ENCODE measurements at regions not wholly inside any gene's neighbourhood (a gene's known extent, or its start where the extent isn't known, plus 50 kb on each side); places are given as distances from the start of the nearest gene placed in this dataset.

DNA sequence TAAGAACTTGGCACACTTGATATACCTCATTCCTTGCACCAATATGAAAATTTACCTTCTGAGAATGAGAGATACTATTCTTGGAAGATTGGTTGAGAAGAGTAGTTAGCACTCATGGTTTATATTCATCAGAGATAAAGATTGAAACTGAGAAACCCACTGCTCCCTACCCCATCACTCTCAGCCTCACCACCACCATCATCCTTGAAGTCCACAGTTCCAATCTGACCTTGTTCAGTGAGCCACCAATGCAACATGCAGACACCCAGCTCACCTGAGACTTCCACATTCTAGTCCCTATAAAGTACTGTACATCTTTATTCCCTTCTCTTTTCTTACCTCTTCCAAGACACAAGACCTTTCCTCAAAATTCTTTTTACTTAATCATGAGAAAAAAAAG is 869.0 kb downstream of the TRIB2 start:
- Mint-ChIP-seq H3K4me3 (no peak overlapping the region), H3K27ac (no peak overlapping the region), H3K36me3 (ENCODE audit: insufficient read depth) (no peaks in the 10 kb centered on the region), H3K9me3 (no peaks in the 10 kb centered on the region), H3K4me1 (ENCODE audit: low read depth in 2 of 2) (no peaks in the 10 kb centered on the region), H3K27me3 (no peaks in the 10 kb centered on the region)
- no peak for ATAC-seq (replicated peaks)
- DNase-seq = no peak

DNA sequence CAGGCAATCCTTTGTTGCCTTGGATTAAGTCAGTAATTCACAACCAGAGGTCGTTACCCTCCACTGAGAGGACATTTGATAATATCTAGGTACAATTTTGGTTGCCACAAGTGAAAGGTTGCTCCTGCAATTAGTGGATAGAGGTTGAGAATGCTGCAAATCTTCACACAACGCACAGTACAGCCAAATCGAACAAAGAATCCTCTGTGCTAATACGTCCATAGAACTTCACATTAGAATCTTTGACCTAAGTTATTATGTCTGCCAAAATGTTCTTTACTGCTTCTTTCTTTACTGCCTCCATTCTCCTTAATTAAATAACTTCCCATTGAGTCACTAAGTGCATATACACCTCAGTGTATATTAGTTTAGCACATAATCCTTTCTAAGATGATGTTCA is 879.5 kb downstream of the TRIB2 start:
- Mint-ChIP-seq H3K27ac (no peak overlapping the region), H3K9me3 (peaks cover 7 to 11% of the 10 kb centered on the region in 2 donors), H3K4me3 (no peak overlapping the region), H3K4me1 (ENCODE audit: low read depth in 2 of 2) (no peaks in the 10 kb centered on the region), H3K36me3 (ENCODE audit: insufficient read depth) (no peaks in the 10 kb centered on the region), H3K27me3 (no peaks in the 10 kb centered on the region)
- DNase-seq (no peak), ATAC-seq (replicated peaks) (no peak)

DNA sequence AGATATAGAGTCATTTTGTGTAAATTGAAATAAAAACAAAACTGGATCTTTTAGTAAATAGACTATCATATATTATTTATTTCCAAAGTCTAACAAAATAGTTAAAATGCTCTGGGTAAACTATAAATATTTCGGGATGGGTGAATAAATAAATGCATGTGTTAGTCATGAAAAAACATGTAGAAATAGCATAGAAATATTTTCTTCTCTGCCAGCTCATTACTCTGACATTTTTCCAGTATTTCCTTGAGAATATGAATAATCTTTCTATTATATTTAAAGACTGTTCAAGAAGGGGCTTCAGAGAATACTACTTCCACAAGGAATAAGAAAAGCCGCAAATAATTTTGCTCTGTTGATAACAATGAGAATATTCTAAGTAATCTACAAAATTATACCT is 880.4 kb downstream of the TRIB2 start:
- H3K4me3 Mint-ChIP-seq = no peak overlapping the region

DNA sequence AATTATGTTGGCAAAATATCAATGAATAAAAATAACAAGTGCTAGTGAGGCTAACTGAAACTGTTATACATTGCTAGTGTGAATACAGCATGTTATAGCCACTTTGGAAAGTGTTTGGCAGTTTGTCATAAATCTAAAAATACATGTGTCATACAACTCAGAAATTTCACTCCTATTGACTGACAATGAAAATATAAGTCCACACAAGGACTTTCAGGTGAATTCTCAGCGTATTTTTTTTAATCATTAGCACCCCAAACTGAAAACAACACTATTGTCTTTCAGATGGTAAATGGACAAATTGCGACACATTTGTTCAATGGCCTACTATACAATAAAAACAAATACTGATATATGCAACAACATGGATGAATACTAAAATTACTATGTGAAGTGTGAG is 884.8 kb downstream of the TRIB2 start:
- no peaks in the 10 kb centered on the region for H3K36me3 Mint-ChIP-seq (ENCODE audit: insufficient read depth)
- no peak for DNase-seq
- H3K4me3 Mint-ChIP-seq = no peak overlapping the region
- no peaks in the 10 kb centered on the region for H3K4me1 Mint-ChIP-seq (ENCODE audit: low read depth in 2 of 2)
- no peaks in the 10 kb centered on the region for H3K27me3 Mint-ChIP-seq
- peaks cover 0 to 11% of the 10 kb centered on the region in 2 donors for H3K9me3 Mint-ChIP-seq
- no peak overlapping the region for H3K27ac Mint-ChIP-seq
- ATAC-seq (replicated peaks) = no peak

More for the DNA sequence above, 880.4 kb downstream of the TRIB2 start:
- ATAC-seq (replicated peaks) (no peak), DNase-seq (no peak)
- no peaks in the 10 kb centered on the region for H3K27me3 Mint-ChIP-seq
- H3K36me3 Mint-ChIP-seq (ENCODE audit: insufficient read depth) = no peaks in the 10 kb centered on the region
- no peak overlapping the region for H3K27ac Mint-ChIP-seq
- peaks cover 5 to 11% of the 10 kb centered on the region in 2 donors for H3K9me3 Mint-ChIP-seq
- no peaks in the 10 kb centered on the region for H3K4me1 Mint-ChIP-seq (ENCODE audit: low read depth in 2 of 2)

DNA sequence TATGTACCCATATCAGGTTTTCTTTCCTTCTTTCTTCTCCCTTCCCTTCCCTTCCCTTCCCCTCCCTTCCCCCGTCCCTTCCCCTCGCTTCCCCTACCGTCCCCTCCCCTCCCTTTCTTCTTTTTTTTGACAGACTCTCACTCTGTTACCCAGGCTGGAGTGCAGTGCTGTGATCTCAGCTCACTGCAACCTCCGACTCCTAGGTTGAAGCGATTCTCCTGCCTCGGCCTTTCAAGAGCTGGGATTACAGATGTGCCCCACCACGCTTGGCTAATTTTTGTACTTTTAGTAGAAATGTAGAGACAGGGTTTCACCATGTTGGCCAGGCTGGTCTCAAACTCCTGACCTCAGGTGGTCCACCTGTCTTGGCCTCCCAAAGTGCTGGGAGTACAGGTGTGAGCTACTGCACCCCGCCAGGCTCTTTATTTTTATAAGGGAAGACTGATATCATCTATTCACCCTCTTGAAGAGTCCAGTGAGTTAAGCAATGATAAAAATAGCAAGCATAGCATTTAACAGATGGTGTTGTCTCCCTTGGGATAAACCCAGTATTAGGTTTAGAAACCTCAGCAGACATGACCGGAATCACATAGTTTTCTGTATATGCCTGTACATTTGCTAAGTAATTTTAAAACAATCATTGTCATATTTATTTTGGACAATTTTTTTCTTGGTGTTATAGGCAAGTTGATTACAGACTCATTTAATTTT is 888.4 kb downstream of the TRIB2 start:
- no peak for DNase-seq
- Mint-ChIP-seq H3K27me3 (no peaks in the 10 kb centered on the region), H3K4me3 (no peak overlapping the region), H3K27ac (no peak overlapping the region), H3K9me3 (no peaks in the 10 kb centered on the region), H3K4me1 (ENCODE audit: low read depth in 2 of 2) (no peaks in the 10 kb centered on the region), H3K36me3 (ENCODE audit: insufficient read depth) (no peaks in the 10 kb centered on the region)
- no peak for ATAC-seq (replicated peaks)

DNA sequence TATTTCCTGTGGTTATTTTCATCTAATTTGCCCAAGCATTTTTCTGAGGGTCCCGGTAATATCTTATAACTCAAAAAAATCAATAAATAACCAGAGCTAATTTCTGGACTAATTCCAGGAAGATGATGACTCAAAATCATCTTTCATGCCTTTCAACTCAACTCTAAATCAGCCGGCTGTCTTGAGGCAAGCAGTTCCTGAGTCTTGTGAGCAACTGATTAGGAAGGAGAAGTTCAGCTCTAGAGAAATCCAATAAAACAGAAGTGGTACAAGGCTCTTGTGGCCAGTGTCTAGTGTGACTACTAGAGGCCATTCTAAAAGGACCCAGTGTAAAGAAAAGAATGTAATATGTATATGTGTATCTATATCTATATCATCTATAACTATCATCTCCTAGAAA is 890.4 kb downstream of the TRIB2 start:
- no peaks in the 10 kb centered on the region for H3K27me3 Mint-ChIP-seq
- no peak overlapping the region for H3K27ac Mint-ChIP-seq
- H3K9me3 Mint-ChIP-seq = peaks cover 3 to 11% of the 10 kb centered on the region in 2 donors
- H3K4me3 Mint-ChIP-seq = no peak overlapping the region
- ATAC-seq (replicated peaks) = no peak
- no peak for DNase-seq
- H3K4me1 Mint-ChIP-seq (ENCODE audit: low read depth in 2 of 2) = no peaks in the 10 kb centered on the region
- H3K36me3 Mint-ChIP-seq (ENCODE audit: insufficient read depth) = no peaks in the 10 kb centered on the region

DNA sequence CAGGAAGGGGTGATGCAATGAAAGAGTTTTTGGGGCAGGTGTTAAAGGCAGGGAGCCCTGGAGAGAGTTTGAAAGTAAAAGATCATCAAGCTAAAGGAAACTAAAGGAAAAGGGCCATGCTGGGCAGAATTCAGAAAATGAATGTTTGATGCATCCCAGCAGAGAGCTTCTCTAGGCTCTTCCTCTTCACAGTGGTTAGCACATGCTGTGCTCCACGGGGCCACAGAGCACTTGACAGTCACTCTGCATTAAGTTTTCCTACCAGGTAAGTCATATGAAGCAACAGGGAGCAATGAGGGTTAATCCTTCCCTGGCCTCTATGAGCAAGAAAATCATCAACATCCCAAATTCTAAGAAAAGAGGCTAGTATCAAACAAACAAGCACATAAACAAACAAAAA is 895.2 kb downstream of the TRIB2 start:
- H3K4me1 Mint-ChIP-seq (ENCODE audit: low read depth in 2 of 2) = no peaks in the 10 kb centered on the region
- no peak overlapping the region for H3K4me3 Mint-ChIP-seq
- no peaks in the 10 kb centered on the region for H3K27me3 Mint-ChIP-seq
- H3K36me3 Mint-ChIP-seq (ENCODE audit: insufficient read depth) = no peaks in the 10 kb centered on the region
- DNase-seq = no peak
- H3K27ac Mint-ChIP-seq = no peak overlapping the region
- H3K9me3 Mint-ChIP-seq = peaks cover 4 to 11% of the 10 kb centered on the region in 2 donors
- ATAC-seq (replicated peaks) = no peak

DNA sequence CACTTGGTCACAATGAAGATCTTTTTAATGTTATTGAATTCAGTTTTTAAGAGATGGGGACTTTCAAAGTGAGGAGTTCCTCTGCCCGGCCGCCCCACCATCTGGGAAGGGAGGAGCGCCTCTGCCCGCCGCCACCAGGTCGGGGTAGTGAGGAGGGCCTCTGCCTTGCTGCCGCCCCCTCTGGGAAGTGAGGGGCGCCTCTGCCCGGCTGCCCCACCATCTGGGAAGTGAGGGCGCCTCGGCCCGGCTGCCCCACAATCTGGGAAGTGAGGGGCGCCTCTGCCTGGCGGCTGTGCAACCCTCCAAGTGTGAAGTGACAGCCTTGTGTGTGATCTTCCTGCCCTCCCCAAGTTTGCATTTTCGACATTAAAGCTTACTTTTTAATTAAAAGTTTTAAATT is 899.3 kb downstream of the TRIB2 start:
- H3K27ac Mint-ChIP-seq = no peak overlapping the region
- DNase-seq = no peak
- H3K4me1 Mint-ChIP-seq (ENCODE audit: low read depth in 2 of 2) = no peaks in the 10 kb centered on the region
- H3K27me3 Mint-ChIP-seq = no peaks in the 10 kb centered on the region
- H3K36me3 Mint-ChIP-seq (ENCODE audit: insufficient read depth) = no peaks in the 10 kb centered on the region
- H3K9me3 Mint-ChIP-seq = peaks cover 12 to 15% of the 10 kb centered on the region in 2 donors
- no peak for ATAC-seq (replicated peaks)
- no peak overlapping the region for H3K4me3 Mint-ChIP-seq

DNA sequence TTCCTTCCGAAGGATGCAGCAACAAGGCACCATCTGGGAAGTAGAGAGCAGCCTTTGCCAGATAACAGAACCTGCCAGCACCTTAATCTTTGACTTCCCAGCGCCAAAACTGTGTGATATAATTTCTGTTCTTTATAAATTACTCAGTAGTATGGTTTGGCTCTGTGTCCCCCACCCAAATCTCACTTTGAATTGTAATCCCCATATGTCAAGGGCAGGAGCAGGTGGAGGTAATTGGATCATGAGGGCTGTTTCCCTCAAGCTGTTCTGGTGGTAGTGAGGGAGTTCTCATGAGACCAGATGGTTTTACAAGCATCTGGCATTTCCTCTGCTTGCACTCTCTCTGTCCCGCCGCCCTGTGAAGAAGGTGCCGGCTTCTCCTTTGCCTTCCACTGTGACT is 899.9 kb downstream of the TRIB2 start:
- Mint-ChIP-seq H3K4me3 (no peak overlapping the region), H3K36me3 (ENCODE audit: insufficient read depth) (no peaks in the 10 kb centered on the region), H3K27ac (no peak overlapping the region), H3K4me1 (ENCODE audit: low read depth in 2 of 2) (no peaks in the 10 kb centered on the region), H3K9me3 (peaks cover 10 to 14% of the 10 kb centered on the region in 2 donors), H3K27me3 (no peaks in the 10 kb centered on the region)
- DNase-seq (no peak), ATAC-seq (replicated peaks) (no peak)

DNA sequence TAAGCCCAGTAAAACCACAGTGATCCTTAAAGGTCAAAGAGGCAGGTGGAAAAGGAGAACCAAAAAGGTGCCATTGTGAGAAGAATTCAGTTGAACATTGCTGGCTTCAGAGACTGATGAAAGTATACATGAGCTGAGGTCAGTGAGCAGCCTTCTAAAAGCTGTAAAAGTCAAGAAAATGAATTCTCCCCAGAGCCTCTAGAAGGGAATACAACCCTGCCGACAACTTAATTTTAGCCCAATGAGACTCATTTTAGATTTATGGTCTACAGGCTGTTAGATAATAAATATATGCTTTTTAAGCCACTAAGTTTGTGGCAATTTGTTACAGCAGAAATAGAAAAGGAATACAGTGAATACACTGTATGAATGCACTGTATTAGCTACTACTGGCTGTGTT is 911.4 kb downstream of the TRIB2 start:
- Mint-ChIP-seq H3K9me3 (peaks cover 0 to 2% of the 10 kb centered on the region in 2 donors), H3K27ac (no peak overlapping the region), H3K36me3 (ENCODE audit: insufficient read depth) (no peaks in the 10 kb centered on the region), H3K4me1 (ENCODE audit: low read depth in 2 of 2) (no peaks in the 10 kb centered on the region), H3K27me3 (no peaks in the 10 kb centered on the region), H3K4me3 (no peak overlapping the region)
- DNase-seq (no peak), ATAC-seq (replicated peaks) (no peak)

DNA sequence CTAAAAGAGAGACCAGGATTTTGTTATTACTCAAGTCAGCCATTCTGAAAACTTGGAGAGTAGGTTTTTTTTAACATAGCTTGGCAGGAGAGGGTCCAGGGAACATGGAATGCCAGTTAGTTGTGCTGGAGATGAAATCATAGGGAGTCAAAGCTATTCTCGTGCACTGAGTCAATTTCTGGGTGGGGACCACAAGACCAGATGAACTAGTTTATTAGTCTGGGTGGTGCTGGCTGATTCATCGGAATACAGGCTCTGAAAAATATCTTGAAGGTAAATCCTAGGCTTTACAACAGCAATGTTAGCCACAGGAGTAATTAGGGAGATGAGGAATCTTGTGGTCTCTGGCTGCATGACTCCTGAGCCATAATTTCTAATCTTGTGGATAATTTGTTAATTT is 921.4 kb downstream of the TRIB2 start:
- Mint-ChIP-seq H3K4me1 (ENCODE audit: low read depth in 2 of 2) (no peaks in the 10 kb centered on the region), H3K36me3 (ENCODE audit: insufficient read depth) (no peaks in the 10 kb centered on the region), H3K27me3 (no peaks in the 10 kb centered on the region), H3K27ac (no peak overlapping the region), H3K9me3 (peaks cover 2 to 7% of the 10 kb centered on the region in 2 donors), H3K4me3 (no peak overlapping the region)
- ATAC-seq (replicated peaks) (no peak), DNase-seq (no peak)

DNA sequence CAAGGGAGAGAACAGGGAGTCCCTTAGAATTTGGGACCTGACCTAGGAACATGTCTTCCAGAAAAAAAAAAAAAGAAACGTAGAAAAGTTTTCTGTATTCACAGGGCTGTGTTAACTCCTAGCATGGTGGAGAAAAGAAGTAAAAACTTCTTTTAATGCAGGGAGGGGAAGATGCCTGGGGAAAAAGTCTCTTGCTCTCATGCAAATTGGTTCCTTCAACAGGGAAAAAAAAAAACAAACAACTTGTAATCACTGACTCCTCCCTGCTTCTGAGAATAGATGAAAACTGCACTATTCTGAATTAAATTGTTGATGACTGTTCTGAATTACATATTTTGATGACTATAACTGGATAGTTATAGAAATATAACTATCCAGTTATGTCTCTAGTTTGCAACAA is 933.2 kb downstream of the TRIB2 start:
- no peak overlapping the region for H3K27ac Mint-ChIP-seq
- no peaks in the 10 kb centered on the region for H3K27me3 Mint-ChIP-seq
- peaks cover 12 to 13% of the 10 kb centered on the region in 2 donors for H3K9me3 Mint-ChIP-seq

DNA sequence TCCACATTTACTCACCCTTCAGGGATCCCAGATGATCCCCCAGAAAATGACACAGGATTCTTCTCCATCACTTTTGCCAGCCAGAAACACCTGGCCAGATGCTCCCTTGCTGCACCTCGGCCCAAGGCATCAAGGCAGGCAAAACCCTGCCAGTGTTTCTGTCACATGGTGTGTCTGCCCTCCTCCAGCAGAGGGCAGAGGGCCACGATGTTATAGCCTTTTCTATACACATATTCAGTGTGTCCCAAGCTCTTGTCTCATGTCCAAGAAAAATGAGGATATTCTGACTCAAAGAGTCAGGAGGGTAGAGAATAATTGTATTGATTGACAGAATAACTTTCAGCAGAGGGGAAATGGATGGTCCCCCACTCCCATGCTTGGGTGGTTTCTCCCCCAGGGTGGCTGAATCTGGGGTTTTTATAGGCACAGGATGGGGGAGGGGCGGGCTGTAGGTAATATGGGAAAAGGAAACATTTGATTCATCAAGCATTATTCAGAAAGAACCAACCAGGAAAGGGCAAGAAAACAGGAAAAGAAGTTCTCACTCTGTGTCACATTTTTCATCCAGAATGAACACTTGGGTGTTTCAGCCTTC is 933.9 kb downstream of the TRIB2 start:
- no peak overlapping the region for H3K4me3 Mint-ChIP-seq
- peaks cover 12 to 13% of the 10 kb centered on the region in 2 donors for H3K9me3 Mint-ChIP-seq
- no peaks in the 10 kb centered on the region for H3K4me1 Mint-ChIP-seq (ENCODE audit: low read depth in 2 of 2)
- no peaks in the 10 kb centered on the region for H3K27me3 Mint-ChIP-seq
- H3K36me3 Mint-ChIP-seq (ENCODE audit: insufficient read depth) = no peaks in the 10 kb centered on the region
- no peak overlapping the region for H3K27ac Mint-ChIP-seq
- no peak for ATAC-seq (replicated peaks)
- DNase-seq = no peak

More for the DNA sequence above, 933.2 kb downstream of the TRIB2 start:
- no peaks in the 10 kb centered on the region for H3K4me1 Mint-ChIP-seq (ENCODE audit: low read depth in 2 of 2)
- H3K36me3 Mint-ChIP-seq (ENCODE audit: insufficient read depth) = no peaks in the 10 kb centered on the region
- no peak for ATAC-seq (replicated peaks)
- H3K4me3 Mint-ChIP-seq = no peak overlapping the region
- DNase-seq = no peak

DNA sequence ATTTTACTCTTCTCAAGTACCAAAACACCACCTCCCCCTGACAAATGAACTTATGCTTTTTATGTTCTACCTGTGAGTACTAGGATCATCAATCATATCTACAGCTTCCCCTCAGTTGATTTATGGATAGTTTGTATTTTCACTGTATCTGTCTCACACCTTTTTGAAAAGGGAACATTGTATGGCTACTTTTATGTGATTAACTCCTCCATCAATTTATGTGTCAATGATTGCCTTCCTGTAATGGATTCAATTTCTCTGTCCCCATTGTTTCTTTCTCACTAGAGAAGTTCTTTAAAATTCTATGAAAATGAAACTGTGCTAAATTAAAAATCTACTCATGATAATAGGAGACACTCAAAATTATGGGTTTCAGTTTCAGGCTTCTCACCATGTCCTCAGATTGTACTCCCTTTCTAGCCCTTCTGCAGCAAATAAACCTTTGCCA is 935.0 kb downstream of the TRIB2 start:
- DNase-seq (no peak), ATAC-seq (replicated peaks) (no peak)
- Mint-ChIP-seq H3K36me3 (ENCODE audit: insufficient read depth) (no peaks in the 10 kb centered on the region), H3K27ac (no peak overlapping the region), H3K27me3 (no peaks in the 10 kb centered on the region), H3K4me3 (no peak overlapping the region), H3K9me3 (peaks cover 13 to 14% of the 10 kb centered on the region in 2 donors), H3K4me1 (ENCODE audit: low read depth in 2 of 2) (no peaks in the 10 kb centered on the region)

All from effector memory CD8-positive, alpha-beta T cell (primary cell).